Skin of body (tissue), 1 donor: ENCODE measurements at regions not wholly inside any gene's neighbourhood (a gene's known extent, or its start where the extent isn't known, plus 50 kb on each side); places are given as distances from the start of the nearest gene placed in this dataset.

Source experiments
- DNase-seq: peaks from one replicate; lab custom pipeline; 2025; lab: John Stamatoyannopoulos, UW

GRCh38 chr2:217247476-217247875 is 387.6 kb upstream of the TNP1 start:
- no peak for DNase-seq

- DNase-seq: no peak
Measured at GRCh38 chr2:217246108-217246507, 386.2 kb upstream of the TNP1 start.

- no peak for DNase-seq
Measured at GRCh38 chr2:217244815-217245214, 385.0 kb upstream of the TNP1 start.

GRCh38 chr2:217242947-217243346 is 383.1 kb upstream of the TNP1 start:
- no peak for DNase-seq

GRCh38 chr2:217231724-217232123 is 371.9 kb upstream of the TNP1 start:
- DNase-seq: no peak

- DNase-seq: no peak
Measured at GRCh38 chr2:217231212-217231611, 371.3 kb upstream of the TNP1 start.

- DNase-seq: no peak
Measured at GRCh38 chr2:217228732-217229131, 368.9 kb upstream of the TNP1 start.

- no peak for DNase-seq
Measured at GRCh38 chr2:217227794-217228193, 367.9 kb upstream of the TNP1 start.

GRCh38 chr2:217225596-217225995 is 365.7 kb upstream of the TNP1 start:
- no peak for DNase-seq

GRCh38 chr2:217223222-217223930 is 363.5 kb upstream of the TNP1 start:
- no peak for DNase-seq

GRCh38 chr2:217222309-217222910 is 362.5 kb upstream of the TNP1 start:
- DNase-seq: no peak

GRCh38 chr2:217220228-217221013 is 360.6 kb upstream of the TNP1 start:
- no peak for DNase-seq

- no peak for DNase-seq
Measured at GRCh38 chr2:217219164-217219520, 359.3 kb upstream of the TNP1 start.

- no peak for DNase-seq
Measured at GRCh38 chr2:217218269-217219163, 358.7 kb upstream of the TNP1 start.

- no peak for DNase-seq
Measured at GRCh38 chr2:217216982-217217381, 357.1 kb upstream of the TNP1 start.

GRCh38 chr2:217216316-217216715 is 356.5 kb upstream of the TNP1 start:
- no peak for DNase-seq

GRCh38 chr2:217215877-217216276 is 356.0 kb upstream of the TNP1 start:
- DNase-seq: no peak

GRCh38 chr2:217208867-217209266 is 349.0 kb upstream of the TNP1 start:
- DNase-seq: no peak

- no peak for DNase-seq
Measured at GRCh38 chr2:217207699-217208010, 347.8 kb upstream of the TNP1 start.

- DNase-seq: no peak
Measured at GRCh38 chr2:217206907-217207698, 347.2 kb upstream of the TNP1 start.
